ENCODE measurements at regions not wholly inside any gene's neighbourhood (a gene's known extent, or its start where the extent isn't known, plus 50 kb on each side); places are given as distances from the start of the nearest gene placed in this dataset.
"Not testable (repeated sequence)": the region's sequence is repeated elsewhere in the genome, so short reads cannot be mapped to it uniquely, and the experiment has no call there.

DNA sequence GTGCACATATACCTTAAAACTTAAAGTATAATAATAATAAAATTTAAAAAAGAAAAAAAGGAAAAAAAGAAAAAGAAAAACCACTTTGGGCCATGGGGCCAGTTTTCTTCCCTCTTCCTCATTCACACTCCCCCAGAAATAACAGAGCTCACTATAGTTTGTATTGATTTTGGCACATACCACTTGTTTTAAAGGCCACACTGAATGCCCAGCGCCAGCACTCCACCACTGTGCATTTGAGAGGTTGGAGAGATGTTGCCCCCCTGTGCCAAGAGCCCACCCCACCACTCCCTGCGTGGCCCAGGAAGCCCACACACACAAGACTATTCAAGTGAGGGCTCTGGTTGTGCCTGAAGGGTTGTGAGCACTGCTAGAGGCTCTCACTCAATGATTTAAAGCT is 1536.3 kb downstream of the TSPY10 start:
- no peak overlapping the region for H3K4me3 ChIP-seq (ENCODE audit: low read depth in 1 of 5, low read length in 5 of 5)
- no peaks in the 10 kb centered on the region for H3K36me3 ChIP-seq (ENCODE audit: control insufficient read depth in 5 of 5, insufficient read depth in 5 of 5, low read length in 5 of 5)
- no peaks in the 10 kb centered on the region for H3K9me3 ChIP-seq (ENCODE audit: control insufficient read depth in 5 of 5, low read length in 5 of 5)
- no peaks in the 10 kb centered on the region for H3K27me3 ChIP-seq (ENCODE audit: control insufficient read depth in 5 of 5, insufficient read depth in 4 of 5, low read length in 5 of 5)
- H3K4me1 ChIP-seq (ENCODE audit: control insufficient read depth in 5 of 5, insufficient read depth in 5 of 5, low read length in 5 of 5), result no peaks in the 10 kb centered on the region
- no peak overlapping the region for H3K27ac ChIP-seq (ENCODE audit: low read depth, low read length)
- H3K9ac ChIP-seq (ENCODE audit: low read length in 5 of 5), result no peak overlapping the region

GRCh38 chrY:11064376-11064775 is 1536.7 kb downstream of the TSPY10 start:
- H3K27me3 ChIP-seq (ENCODE audit: control insufficient read depth in 5 of 5, insufficient read depth in 4 of 5, low read length in 5 of 5), result no peaks in the 10 kb centered on the region
- no peak overlapping the region for H3K27ac ChIP-seq (ENCODE audit: low read depth, low read length)
- H3K9ac ChIP-seq (ENCODE audit: low read length in 5 of 5), result no peak overlapping the region
- no peaks in the 10 kb centered on the region for H3K9me3 ChIP-seq (ENCODE audit: control insufficient read depth in 5 of 5, low read length in 5 of 5)
- H3K36me3 ChIP-seq (ENCODE audit: control insufficient read depth in 5 of 5, insufficient read depth in 5 of 5, low read length in 5 of 5), result no peaks in the 10 kb centered on the region
- no peak overlapping the region for H3K4me3 ChIP-seq (ENCODE audit: low read depth in 1 of 5, low read length in 5 of 5)
- H3K4me1 ChIP-seq (ENCODE audit: control insufficient read depth in 5 of 5, insufficient read depth in 5 of 5, low read length in 5 of 5), result no peaks in the 10 kb centered on the region

DNA sequence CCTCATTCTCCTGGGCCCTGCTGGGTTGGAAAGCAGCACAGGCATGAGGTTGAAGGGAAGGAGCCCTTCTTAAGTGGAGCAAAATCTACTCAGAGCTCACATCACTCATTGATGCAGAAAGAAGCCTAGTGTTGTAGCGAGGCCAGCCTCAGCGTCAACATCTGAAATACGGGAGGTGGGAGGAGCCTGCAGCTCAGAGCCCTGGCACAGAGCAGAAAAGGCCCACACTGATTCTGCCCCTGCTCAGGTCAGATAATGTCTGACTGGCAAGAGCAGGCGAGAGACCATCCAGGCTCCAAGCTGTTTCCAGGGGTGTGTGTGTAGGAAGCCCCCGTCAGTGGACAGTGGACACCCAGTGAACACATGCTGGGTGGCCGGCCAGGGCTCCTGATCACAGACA is 1541.6 kb downstream of the TSPY10 start:
- no peak overlapping the region for H3K27ac ChIP-seq (ENCODE audit: low read depth, low read length)
- no peak overlapping the region for H3K9ac ChIP-seq (ENCODE audit: low read length in 5 of 5)
- H3K36me3 ChIP-seq (ENCODE audit: control insufficient read depth in 5 of 5, insufficient read depth in 5 of 5, low read length in 5 of 5), result no peaks in the 10 kb centered on the region
- H3K4me1 ChIP-seq (ENCODE audit: control insufficient read depth in 5 of 5, insufficient read depth in 5 of 5, low read length in 5 of 5), result no peaks in the 10 kb centered on the region
- H3K9me3 ChIP-seq (ENCODE audit: control insufficient read depth in 5 of 5, low read length in 5 of 5), result no peaks in the 10 kb centered on the region
- no peak overlapping the region for H3K4me3 ChIP-seq (ENCODE audit: low read depth in 1 of 5, low read length in 5 of 5)
- no peaks in the 10 kb centered on the region for H3K27me3 ChIP-seq (ENCODE audit: control insufficient read depth in 5 of 5, insufficient read depth in 4 of 5, low read length in 5 of 5)

- no peak overlapping the region for H3K27ac ChIP-seq (ENCODE audit: low read depth, low read length)
- no peaks in the 10 kb centered on the region for H3K9me3 ChIP-seq (ENCODE audit: control insufficient read depth in 5 of 5, low read length in 5 of 5)
- no peaks in the 10 kb centered on the region for H3K4me1 ChIP-seq (ENCODE audit: control insufficient read depth in 5 of 5, insufficient read depth in 5 of 5, low read length in 5 of 5)
Observed at GRCh38 chrY:11070250-11071113, 1542.8 kb downstream of the TSPY10 start.

DNA sequence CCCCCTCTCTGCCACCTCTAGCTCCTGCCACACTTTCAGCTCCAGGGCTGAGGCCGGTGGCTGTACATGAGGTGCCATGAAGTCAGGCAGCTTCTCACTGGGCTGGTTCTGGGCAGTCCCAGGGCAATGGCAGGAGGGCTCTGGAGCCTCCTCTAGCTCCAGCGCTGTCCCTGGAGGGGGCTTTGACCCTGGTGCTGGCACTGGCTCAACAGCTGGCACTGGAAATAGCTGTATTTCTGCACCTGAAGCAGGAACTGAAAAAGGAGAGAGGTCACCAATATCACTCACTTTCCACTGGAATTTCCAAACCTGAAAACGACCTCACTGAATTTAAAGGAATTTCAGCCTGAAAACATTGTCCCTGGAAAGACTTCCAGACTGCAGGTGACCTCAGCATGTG is 1558.1 kb downstream of the TSPY10 start:
- H3K27me3 ChIP-seq (ENCODE audit: control insufficient read depth in 5 of 5, insufficient read depth in 4 of 5, low read length in 5 of 5); H3K9ac ChIP-seq (ENCODE audit: low read length in 5 of 5); H3K4me3 ChIP-seq (ENCODE audit: low read depth in 1 of 5, low read length in 5 of 5); H3K4me1 ChIP-seq (ENCODE audit: control insufficient read depth in 5 of 5, insufficient read depth in 5 of 5, low read length in 5 of 5); H3K9me3 ChIP-seq (ENCODE audit: control insufficient read depth in 5 of 5, low read length in 5 of 5); H3K36me3 ChIP-seq (ENCODE audit: control insufficient read depth in 5 of 5, insufficient read depth in 5 of 5, low read length in 5 of 5); H3K27ac ChIP-seq (ENCODE audit: low read depth, low read length): not testable (repeated sequence)

More at GRCh38 chrY:11070250-11071113, 1542.8 kb downstream of the TSPY10 start:
- no peaks in the 10 kb centered on the region for H3K27me3 ChIP-seq (ENCODE audit: control insufficient read depth in 5 of 5, insufficient read depth in 4 of 5, low read length in 5 of 5)
- H3K36me3 ChIP-seq (ENCODE audit: control insufficient read depth in 5 of 5, insufficient read depth in 5 of 5, low read length in 5 of 5), result no peaks in the 10 kb centered on the region
- H3K9ac ChIP-seq (ENCODE audit: low read length in 5 of 5), result no peak overlapping the region
- H3K4me3 ChIP-seq (ENCODE audit: low read depth in 1 of 5, low read length in 5 of 5), result no peak overlapping the region

- not testable (repeated sequence) for H3K9me3 ChIP-seq (ENCODE audit: control insufficient read depth in 5 of 5, low read length in 5 of 5); H3K27me3 ChIP-seq (ENCODE audit: control insufficient read depth in 5 of 5, insufficient read depth in 4 of 5, low read length in 5 of 5); H3K9ac ChIP-seq (ENCODE audit: low read length in 5 of 5); H3K27ac ChIP-seq (ENCODE audit: low read depth, low read length); H3K4me1 ChIP-seq (ENCODE audit: control insufficient read depth in 5 of 5, insufficient read depth in 5 of 5, low read length in 5 of 5); H3K36me3 ChIP-seq (ENCODE audit: control insufficient read depth in 5 of 5, insufficient read depth in 5 of 5, low read length in 5 of 5); H3K4me3 ChIP-seq (ENCODE audit: low read depth in 1 of 5, low read length in 5 of 5)
Observed at GRCh38 chrY:11097498-11097897, 1569.8 kb downstream of the TSPY10 start.

DNA sequence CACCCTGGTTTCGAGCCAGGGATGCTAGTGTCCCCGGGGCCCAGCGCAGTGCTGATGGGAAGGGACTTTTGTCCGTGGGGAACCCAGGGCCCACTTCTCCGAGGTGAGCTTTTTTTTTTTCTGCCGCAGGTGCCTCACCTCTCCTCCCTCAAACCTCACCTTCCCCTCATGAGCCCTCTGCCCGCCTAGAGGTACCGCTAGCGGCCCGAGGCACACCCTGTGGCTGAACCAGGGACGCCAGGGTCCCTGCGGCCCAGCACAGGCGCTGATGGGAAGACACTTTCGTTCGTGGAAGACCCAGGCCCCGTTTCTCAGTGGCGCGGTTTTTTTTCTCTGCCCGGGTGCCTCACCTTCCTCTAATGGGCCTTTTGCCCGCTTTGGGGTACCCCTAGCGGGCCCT is 1570.7 kb downstream of the TSPY10 start:
- H3K27ac ChIP-seq (ENCODE audit: low read depth, low read length); H3K4me1 ChIP-seq (ENCODE audit: control insufficient read depth in 5 of 5, insufficient read depth in 5 of 5, low read length in 5 of 5); H3K36me3 ChIP-seq (ENCODE audit: control insufficient read depth in 5 of 5, insufficient read depth in 5 of 5, low read length in 5 of 5); H3K27me3 ChIP-seq (ENCODE audit: control insufficient read depth in 5 of 5, insufficient read depth in 4 of 5, low read length in 5 of 5); H3K9ac ChIP-seq (ENCODE audit: low read length in 5 of 5); H3K4me3 ChIP-seq (ENCODE audit: low read depth in 1 of 5, low read length in 5 of 5); H3K9me3 ChIP-seq (ENCODE audit: control insufficient read depth in 5 of 5, low read length in 5 of 5): not testable (repeated sequence)

- no peaks in the 10 kb centered on the region for H3K4me1 ChIP-seq (ENCODE audit: control insufficient read depth in 5 of 5, insufficient read depth in 5 of 5, low read length in 5 of 5)
- H3K27ac ChIP-seq (ENCODE audit: low read depth, low read length), result no peak overlapping the region
- peaks cover 0 to 3% (median 0%) of the 10 kb centered on the region in 5 donors for H3K9me3 ChIP-seq (ENCODE audit: control insufficient read depth in 5 of 5, low read length in 5 of 5)
- H3K9ac ChIP-seq (ENCODE audit: low read length in 5 of 5), result no peak overlapping the region
- no peaks in the 10 kb centered on the region for H3K36me3 ChIP-seq (ENCODE audit: control insufficient read depth in 5 of 5, insufficient read depth in 5 of 5, low read length in 5 of 5)
- H3K27me3 ChIP-seq (ENCODE audit: control insufficient read depth in 5 of 5, insufficient read depth in 4 of 5, low read length in 5 of 5), result no peaks in the 10 kb centered on the region
- H3K4me3 ChIP-seq (ENCODE audit: low read depth in 1 of 5, low read length in 5 of 5), result no peak overlapping the region
Observed at GRCh38 chrY:11099004-11099403, 1571.3 kb downstream of the TSPY10 start.

GRCh38 chrY:11100472-11100871 is 1572.8 kb downstream of the TSPY10 start:
- H3K27me3 ChIP-seq (ENCODE audit: control insufficient read depth in 5 of 5, insufficient read depth in 4 of 5, low read length in 5 of 5); H3K4me1 ChIP-seq (ENCODE audit: control insufficient read depth in 5 of 5, insufficient read depth in 5 of 5, low read length in 5 of 5); H3K27ac ChIP-seq (ENCODE audit: low read depth, low read length); H3K9ac ChIP-seq (ENCODE audit: low read length in 5 of 5); H3K9me3 ChIP-seq (ENCODE audit: control insufficient read depth in 5 of 5, low read length in 5 of 5); H3K4me3 ChIP-seq (ENCODE audit: low read depth in 1 of 5, low read length in 5 of 5); H3K36me3 ChIP-seq (ENCODE audit: control insufficient read depth in 5 of 5, insufficient read depth in 5 of 5, low read length in 5 of 5): not testable (repeated sequence)

DNA sequence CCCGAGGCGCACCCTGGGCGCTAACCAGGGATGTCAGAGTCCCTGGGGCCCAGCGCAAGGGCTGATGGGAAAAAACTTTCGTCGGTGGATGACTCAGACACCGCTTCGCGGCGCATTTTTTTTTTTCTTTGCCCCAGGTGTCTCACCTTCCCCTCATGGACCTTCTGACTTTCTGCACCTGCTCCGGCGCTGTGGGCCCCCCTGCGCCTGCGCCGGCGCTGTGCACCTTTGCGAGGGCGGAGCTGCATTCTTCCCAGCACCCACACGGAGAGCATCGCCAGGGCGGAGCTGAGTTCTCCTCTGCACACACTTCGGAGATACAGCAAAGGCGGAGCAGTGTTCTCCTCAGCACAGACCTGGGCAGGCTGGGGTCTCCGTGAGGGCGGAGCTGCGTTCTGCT is 1575.3 kb downstream of the TSPY10 start:
- H3K9ac ChIP-seq (ENCODE audit: low read length in 5 of 5); H3K27ac ChIP-seq (ENCODE audit: low read depth, low read length); H3K4me3 ChIP-seq (ENCODE audit: low read depth in 1 of 5, low read length in 5 of 5); H3K27me3 ChIP-seq (ENCODE audit: control insufficient read depth in 5 of 5, insufficient read depth in 4 of 5, low read length in 5 of 5); H3K36me3 ChIP-seq (ENCODE audit: control insufficient read depth in 5 of 5, insufficient read depth in 5 of 5, low read length in 5 of 5); H3K4me1 ChIP-seq (ENCODE audit: control insufficient read depth in 5 of 5, insufficient read depth in 5 of 5, low read length in 5 of 5); H3K9me3 ChIP-seq (ENCODE audit: control insufficient read depth in 5 of 5, low read length in 5 of 5): not testable (repeated sequence)
